GM23338 (cell line): ENCODE measurements at regions not wholly inside any gene's neighbourhood (a gene's known extent, or its start where the extent isn't known, plus 50 kb on each side); places are given as distances from the start of the nearest gene placed in this dataset.

Source experiments
- ATAC-seq: fragments of 200-7000 bp; cut with Tn5 transposase; 3 replicates; pipeline ENCODE4 v1.9.1; 2020
- DNase-seq: peaks from one replicate; pipeline ENCODE4 v3.0.0-alpha.2; 2015; ENCODE audit warnings: low spot score
- H2AFZ ChIP-seq: fragments of 200-600 bp; sonication (generic); 2 replicates; pipeline ENCODE4 v1.8.0; 2016; ENCODE audit warnings: antibody characterized with exemption, mild to moderate bottlenecking, moderate library complexity
- H3F3A ChIP-seq: fragments of 200-600 bp; sonication (generic); replicated peaks from 2 replicates; pipeline ENCODE4 v1.8.0; 2017; ENCODE audit warnings: antibody characterized with exemption, mixed run types, low read depth
- H3K27ac ChIP-seq: fragments of 200-600 bp; sonication (generic); 2 replicates; pipeline ENCODE4 v1.6.1; 2016; ENCODE audit warnings: low read depth
- H3K27me3 ChIP-seq: fragments of 200-600 bp; sonication (generic); 2 replicates; pipeline ENCODE4 v1.8.0; 2016; ENCODE audit warnings: mild to moderate bottlenecking, mixed run types, moderate library complexity; ENCODE audit not compliant: insufficient read depth
- H3K36me3 ChIP-seq: fragments of 200-600 bp; sonication (generic); 2 replicates; pipeline ENCODE4 v1.8.0; 2016; ENCODE audit warnings: mild to moderate bottlenecking; ENCODE audit not compliant: insufficient read depth
- H3K4me1 ChIP-seq: fragments of 200-600 bp; sonication (generic); 2 replicates; pipeline ENCODE4 v1.8.0; 2016; ENCODE audit warnings: mild to moderate bottlenecking, moderate library complexity; ENCODE audit not compliant: insufficient read depth
- H3K4me2 ChIP-seq: fragments of 200-600 bp; sonication (generic); 2 replicates; pipeline ENCODE4 v1.7.1; 2017; ENCODE audit warnings: mixed run types
- H3K4me3 ChIP-seq: fragments of 200-600 bp; sonication (generic); 2 replicates; pipeline ENCODE4 v1.6.1; 2016; ENCODE audit warnings: mixed run types
- H3K79me2 ChIP-seq: fragments of 200-600 bp; sonication (generic); replicated peaks from 2 replicates; pipeline ENCODE4 v1.8.0; 2017; ENCODE audit warnings: mild to moderate bottlenecking; ENCODE audit not compliant: insufficient read depth
- H3K9me2 ChIP-seq: fragments of 200-600 bp; sonication (generic); 2 replicates; pipeline ENCODE4 v1.8.0; 2017; ENCODE audit not compliant: insufficient read depth
- H4K20me1 ChIP-seq: fragments of 200-600 bp; sonication (generic); replicated peaks from 2 replicates; pipeline ENCODE4 v1.8.0; 2017; ENCODE audit warnings: mild to moderate bottlenecking; ENCODE audit not compliant: insufficient read depth
- H3K27ac Mint-ChIP-seq: 2 replicates; pipeline ENCODE4 v1.8.0; 2020; ENCODE audit warnings: inconsistent platforms, mild to moderate bottlenecking, moderate library complexity, mixed read lengths
- H3K27me3 Mint-ChIP-seq: 3 replicates; pipeline ENCODE4 v1.8.0; 2022; ENCODE audit warnings: low read depth, mild to moderate bottlenecking, moderate library complexity, mixed read lengths, inconsistent platforms; ENCODE audit not compliant: insufficient read depth, poor library complexity
- H3K36me3 Mint-ChIP-seq: 3 replicates; pipeline ENCODE4 v1.8.0; 2021; ENCODE audit warnings: low read depth, mild to moderate bottlenecking, inconsistent platforms, moderate library complexity, mixed read lengths
- H3K4me1 Mint-ChIP-seq: 3 replicates; pipeline ENCODE4 v1.8.0; 2020; ENCODE audit warnings: mild to moderate bottlenecking, inconsistent platforms, mixed read lengths
- H3K4me3 Mint-ChIP-seq: 3 replicates; pipeline ENCODE4 v1.8.0; 2021; ENCODE audit warnings: moderate library complexity, mild to moderate bottlenecking, inconsistent platforms, mixed read lengths
- H3K9me3 Mint-ChIP-seq: 3 replicates; pipeline ENCODE4 v1.8.0; 2020; ENCODE audit warnings: moderate library complexity, mild to moderate bottlenecking, inconsistent platforms, mixed read lengths
- CREB1 ChIP-seq: fragments of 250-450 bp; sonication (Bioruptor Pico); IDR thresholded peaks from 2 replicates; pipeline ENCODE4 v1.5.0; 2020; ENCODE audit warnings: low read depth, mild to moderate bottlenecking, moderate library complexity
- CTCF ChIP-seq, 2 experiments: fragments of 200-600 bp in 1 of 2; sonication (generic) in 1 of 2; conservative IDR thresholded peaks; 2 replicates each; pipeline versions ENCODE4 v1.5.1 to v1.6.1; 2016 to 2017; ENCODE audit warnings: antibody characterized with exemption in 2 of 2, low read depth in 2 of 2, mild to moderate bottlenecking in 2 of 2, moderate library complexity in 1 of 2
- ETS1 ChIP-seq: IDR thresholded peaks from 2 replicates; pipeline ENCODE4 v1.6.1; 2016; ENCODE audit warnings: antibody characterized with exemption
- EZH2 ChIP-seq: fragments of 200-600 bp; sonication (generic); IDR thresholded peaks from one replicate; pipeline ENCODE4 v1.8.0; 2017; ENCODE audit warnings: antibody characterized with exemption, mild to moderate bottlenecking, low read depth; ENCODE audit not compliant: unreplicated experiment
- JUNB ChIP-seq: IDR thresholded peaks from one replicate; pipeline ENCODE4 v1.6.1; 2016; ENCODE audit warnings: antibody characterized with exemption; ENCODE audit not compliant: unreplicated experiment
- POLR2AphosphoS5 ChIP-seq: IDR thresholded peaks from 2 replicates; pipeline ENCODE4 v1.6.1; 2016; ENCODE audit warnings: antibody characterized with exemption, low read depth
- REST ChIP-seq: IDR thresholded peaks from one replicate; pipeline ENCODE4 v1.6.1; 2018; ENCODE audit warnings: antibody characterized with exemption; ENCODE audit not compliant: unreplicated experiment
- STAT1 ChIP-seq: IDR thresholded peaks from one replicate; pipeline ENCODE4 v1.6.1; 2016; ENCODE audit warnings: antibody characterized with exemption; ENCODE audit not compliant: unreplicated experiment
- ZNF114 ChIP-seq: fragments of 250-450 bp; sonication (Bioruptor Pico); IDR thresholded peaks from 2 replicates; pipeline ENCODE4 v1.5.0; 2020; ENCODE audit warnings: mild to moderate bottlenecking, moderate library complexity
- ZNF331 ChIP-seq: fragments of 250-450 bp; sonication (Bioruptor Pico); IDR thresholded peaks from 2 replicates; pipeline ENCODE4 v1.5.0; 2020; ENCODE audit warnings: low read depth, mild to moderate bottlenecking, moderate library complexity

- H4K20me1 ChIP-seq = no peaks in the 10 kb centered on the region
- H3K4me3 ChIP-seq = no peak overlapping the region
- ATAC-seq (no peak), DNase-seq (no peak)
- Mint-ChIP-seq H3K36me3 (no peaks in the 10 kb centered on the region), H3K9me3 (no peaks in the 10 kb centered on the region), H3K4me1 (no peaks in the 10 kb centered on the region), H3K4me3 (no peak overlapping the region), H3K27me3 (no peaks in the 10 kb centered on the region), H3K27ac (no peak overlapping the region)
- no peaks in the 10 kb centered on the region for H3K9me2 ChIP-seq
- no peak overlapping the region for H3K4me2 ChIP-seq
- no peaks in the 10 kb centered on the region for H3F3A ChIP-seq
- TF ChIP-seq EZH2 = no peak
- no peak for TF ChIP-seq JUNB
- no peak for TF ChIP-seq POLR2AphosphoS5
- TF ChIP-seq CTCF (conservative IDR thresholded peaks at IDR 0.05; ENCODE audit: low read depth in 2 of 2) = no peak
- no peak for TF ChIP-seq ZNF114 (CRISPR knock-in tag)
- TF ChIP-seq CREB1 (CRISPR knock-in tag) = no peak
- no peak for TF ChIP-seq STAT1
- no peak for TF ChIP-seq ETS1
- TF ChIP-seq ZNF331 (CRISPR knock-in tag) = no peak
- no peaks in the 10 kb centered on the region for H3K36me3 ChIP-seq
- no peaks in the 10 kb centered on the region for H3K4me1 ChIP-seq
- H3K27me3 ChIP-seq = no peaks in the 10 kb centered on the region
- H3K79me2 ChIP-seq = no peaks in the 10 kb centered on the region
- H3K27ac ChIP-seq = no peak overlapping the region
- no peak overlapping the region for H2AFZ ChIP-seq
These were observed 155.8 kb downstream of the TEX13C start for GRCh38 chrX:125475482-125475881.

- no peaks in the 10 kb centered on the region for H3K27me3 Mint-ChIP-seq
- no peak for ATAC-seq
- TF ChIP-seq EZH2 (no peak), STAT1 (no peak), REST (no peak)
These were observed 172.8 kb downstream of the TEX13C start for GRCh38 chrX:125492439-125492838.

More at GRCh38 chrX:125492439-125492838, 172.8 kb downstream of the TEX13C start:
- peaks cover 3% of the 10 kb centered on the region; the same call in 1 of the 3 replicates for H3K4me1 Mint-ChIP-seq
- Histone ChIP-seq H3F3A (no peaks in the 10 kb centered on the region), H3K27me3 (no peaks in the 10 kb centered on the region), H3K36me3 (no peaks in the 10 kb centered on the region), H3K27ac (no peak overlapping the region), H3K4me1 (no peaks in the 10 kb centered on the region), H3K4me2 (no peak overlapping the region), H3K79me2 (no peaks in the 10 kb centered on the region), H4K20me1 (no peaks in the 10 kb centered on the region), H3K9me2 (no peaks in the 10 kb centered on the region), H3K4me3 (no peak overlapping the region), H2AFZ (no peak overlapping the region)
- peak; percentile 1 for DNase-seq
- no peaks in the 10 kb centered on the region for H3K36me3 Mint-ChIP-seq
- no peaks in the 10 kb centered on the region; the same call in 2 of the 3 replicates for H3K9me3 Mint-ChIP-seq
- H3K27ac Mint-ChIP-seq = peak overlapping the region; percentile 64
- no peak overlapping the region for H3K4me3 Mint-ChIP-seq
